BLaER1 treated with 17β-estradiol and CSF1 and Interleukin-3, amounts not matched to agents 10 nM and 100 nM (cell line): ENCODE measurements at regions not wholly inside any gene's neighbourhood (a gene's known extent, or its start where the extent isn't known, plus 50 kb on each side); places are given as distances from the start of the nearest gene placed in this dataset.

Experiments used
- H3K27ac ChIP-seq, 11 experiments: shearing (Covaris generic); formaldehyde crosslinking; 2 replicates each; pipeline ENCODE4 v1.8.1; 2022
- H3K27me3 ChIP-seq, 11 experiments: shearing (Covaris generic); formaldehyde crosslinking; 2 replicates each; pipeline ENCODE4 v1.8.1; 2022
- H3K36me3 ChIP-seq, 11 experiments: shearing (Covaris generic); formaldehyde crosslinking; 2 replicates each; pipeline ENCODE4 v1.8.1; 2022
- H3K4me1 ChIP-seq, 10 experiments: shearing (Covaris generic); formaldehyde crosslinking; 2 replicates each; pipeline ENCODE4 v1.8.1; 2022
- H3K4me2 ChIP-seq, 11 experiments: shearing (Covaris generic); formaldehyde crosslinking; 2 replicates each; pipeline ENCODE4 v1.8.1; 2022
- H3K4me3 ChIP-seq, 10 experiments: shearing (Covaris generic); formaldehyde crosslinking; 2 replicates each; pipeline ENCODE4 v1.8.1; 2022
- H3K9ac ChIP-seq, 11 experiments: shearing (Covaris generic); formaldehyde crosslinking; 2 replicates each; pipeline ENCODE4 v1.8.1; 2022
- H3K9me3 ChIP-seq, 11 experiments: shearing (Covaris generic); formaldehyde crosslinking; replicated peaks in 1 of 11; 2 replicates each; pipeline ENCODE4 v1.8.1; 2022
- H4K20me1 ChIP-seq, 11 experiments: shearing (Covaris generic); formaldehyde crosslinking; 2 replicates each; pipeline ENCODE4 v1.8.1; 2022
- Cebpa-rat ChIP-seq, 11 experiments: shearing (Covaris generic); IDR thresholded peaks; 2 replicates each; pipeline ENCODE4 v1.8.1; 2022

DNA sequence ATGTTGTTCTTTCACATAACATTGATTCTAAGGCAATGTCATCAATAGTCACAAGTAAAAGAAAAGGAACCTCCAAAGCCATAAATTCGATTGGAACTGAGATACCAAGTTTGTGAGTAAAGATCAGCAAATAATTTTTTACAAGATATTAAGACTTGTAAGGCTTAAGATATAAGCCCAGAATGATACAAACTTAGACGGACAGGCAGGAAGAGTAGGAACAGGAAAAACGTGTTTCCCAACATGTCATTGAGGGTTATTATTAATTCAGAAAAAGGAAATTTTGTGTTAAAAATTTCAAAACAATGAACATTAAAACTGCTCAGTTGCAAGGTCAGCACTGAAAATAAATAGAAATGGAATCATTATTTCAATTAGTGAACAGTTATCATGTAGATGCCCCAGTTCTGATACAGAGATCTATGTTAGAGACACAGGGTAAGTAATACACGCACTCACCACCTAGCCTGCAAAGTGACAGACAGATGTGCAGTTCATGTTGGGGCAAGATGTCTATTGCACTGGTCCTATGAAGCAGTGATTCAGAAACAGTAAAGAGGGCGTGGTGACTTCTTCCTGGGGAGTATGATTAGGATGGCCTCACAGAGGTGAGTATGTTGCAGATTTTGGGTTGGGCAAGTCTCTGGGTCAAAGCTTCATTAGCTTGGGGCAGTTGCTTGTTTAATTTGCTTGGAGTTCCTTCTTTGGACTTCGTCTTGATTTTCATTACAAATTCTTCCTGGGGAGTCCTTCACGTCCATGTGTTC, 284.4 kb downstream of the SETD4 start:
- Histone ChIP-seq H3K9ac (no peak overlapping the region), H3K4me3 (no peak overlapping the region), H3K27me3 (no peaks in the 10 kb centered on the region), H3K36me3 (no peaks in the 10 kb centered on the region), H3K4me2 (no peak overlapping the region), H4K20me1 (no peaks in the 10 kb centered on the region), H3K4me1 (peaks cover 16 to 19% (median 17%) of the 10 kb centered on the region in 10 experiments), H3K9me3 (peaks cover 0 to 17% (median 11%) of the 10 kb centered on the region in 11 experiments; a peak in 14 of 22 replicates), H3K27ac (no peak overlapping the region)
- no peak for TF ChIP-seq Cebpa-rat (IDR thresholded peaks at IDR 0.05)

- no peaks in the 10 kb centered on the region for H4K20me1 ChIP-seq
- H3K27me3 ChIP-seq: no peaks in the 10 kb centered on the region
- 0 out of 22 replicates have a peak, but pooled peaks cover 0 to 5% (median 0%) of the 10 kb centered on the region in 11 experiments for H3K9me3 ChIP-seq
- no peak overlapping the region for H3K27ac ChIP-seq
- no peak overlapping the region for H3K4me3 ChIP-seq
- TF ChIP-seq Cebpa-rat (IDR thresholded peaks at IDR 0.05): no peak
- H3K4me2 ChIP-seq: no peak overlapping the region
- no peaks in the 10 kb centered on the region for H3K36me3 ChIP-seq
- no peaks in the 10 kb centered on the region for H3K4me1 ChIP-seq
- H3K9ac ChIP-seq: no peak overlapping the region
Measured at GRCh38 chr21:35770101-35770945, 290.0 kb downstream of the SETD4 start.

DNA sequence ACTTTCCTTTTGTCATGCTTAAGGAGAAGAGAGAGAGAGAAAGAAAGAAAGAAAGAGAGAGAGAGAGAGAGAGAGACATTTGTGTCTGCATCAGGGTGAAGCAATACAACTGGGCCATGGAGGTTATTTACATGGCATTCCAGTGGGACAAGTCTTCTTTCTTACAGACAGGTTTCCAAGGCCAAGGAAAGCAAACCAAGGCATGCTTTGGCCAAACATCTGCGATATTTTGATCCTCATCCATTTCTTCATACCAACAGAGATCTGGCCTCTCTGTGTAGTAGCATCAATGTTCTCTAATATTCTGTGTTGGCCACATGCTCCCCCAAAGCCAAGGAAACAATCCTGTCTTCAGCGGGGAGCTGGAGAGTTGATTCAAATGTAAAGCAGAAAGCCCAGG, 292.1 kb downstream of the SETD4 start:
- no peak for TF ChIP-seq Cebpa-rat (IDR thresholded peaks at IDR 0.05)
- no peaks in the 10 kb centered on the region for H3K36me3 ChIP-seq
- no peak overlapping the region for H3K4me2 ChIP-seq
- H3K4me3 ChIP-seq: no peak overlapping the region
- no peaks in the 10 kb centered on the region for H3K27me3 ChIP-seq
- no peak overlapping the region for H3K27ac ChIP-seq
- H3K9ac ChIP-seq: no peak overlapping the region
- no peaks in the 10 kb centered on the region for H4K20me1 ChIP-seq
- H3K4me1 ChIP-seq: no peaks in the 10 kb centered on the region
- H3K9me3 ChIP-seq: peaks cover 8 to 20% (median 15%) of the 10 kb centered on the region in 11 experiments; a peak in 18 of 22 replicates

DNA sequence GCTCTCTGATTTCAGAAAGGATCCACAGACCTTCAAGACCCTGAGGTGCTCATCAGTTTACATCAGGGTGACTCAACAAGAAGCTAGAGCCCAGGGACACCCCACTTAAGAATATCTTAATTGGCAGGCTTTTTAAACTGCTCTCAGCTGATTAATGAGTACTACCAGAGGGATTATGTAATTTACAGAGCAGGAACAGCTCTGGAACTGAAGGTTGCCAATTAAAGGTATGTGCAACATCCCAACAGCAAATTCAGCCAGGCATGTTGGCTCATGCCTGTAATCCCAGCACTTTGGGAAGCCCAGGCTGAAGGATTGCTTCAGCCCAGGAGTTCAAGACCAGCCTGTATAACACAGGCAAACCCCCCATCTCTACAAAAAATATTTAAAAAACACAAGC, 295.7 kb downstream of the SETD4 start:
- Histone ChIP-seq H3K4me3 (no peak overlapping the region), H3K27ac (no peak overlapping the region), H3K4me2 (no peak overlapping the region), H3K9me3 (peaks cover 8 to 20% (median 15%) of the 10 kb centered on the region in 11 experiments; a peak in 18 of 22 replicates), H3K4me1 (no peaks in the 10 kb centered on the region), H3K36me3 (no peaks in the 10 kb centered on the region), H4K20me1 (no peaks in the 10 kb centered on the region), H3K9ac (no peak overlapping the region), H3K27me3 (no peaks in the 10 kb centered on the region)
- TF ChIP-seq Cebpa-rat (IDR thresholded peaks at IDR 0.05): no peak

DNA sequence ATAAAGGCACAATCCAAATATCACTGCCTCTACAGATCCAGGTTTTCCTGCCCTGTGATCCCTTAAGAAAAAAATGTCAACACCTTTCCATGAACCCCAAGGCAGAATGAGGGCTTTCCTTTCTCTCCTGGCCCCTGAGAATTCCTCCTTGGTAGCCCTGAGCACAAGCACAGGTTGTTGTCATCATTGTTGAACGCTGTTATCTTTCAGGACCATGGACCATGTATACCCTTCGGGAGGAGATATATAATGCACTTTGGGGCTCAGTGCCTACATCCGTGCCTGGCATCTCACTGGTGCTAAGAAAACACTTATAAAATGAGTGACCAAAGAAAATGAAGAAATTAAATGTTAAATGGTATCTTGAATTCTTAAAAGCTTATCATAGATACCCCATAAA, 296.2 kb downstream of the SETD4 start:
- Histone ChIP-seq H3K27me3 (no peaks in the 10 kb centered on the region), H3K9me3 (peaks cover 8 to 20% (median 15%) of the 10 kb centered on the region in 11 experiments; a peak in 18 of 22 replicates), H3K4me2 (no peak overlapping the region), H3K4me3 (no peak overlapping the region), H3K36me3 (no peaks in the 10 kb centered on the region), H3K9ac (no peak overlapping the region), H4K20me1 (no peaks in the 10 kb centered on the region), H3K4me1 (no peaks in the 10 kb centered on the region), H3K27ac (no peak overlapping the region)
- no peak for TF ChIP-seq Cebpa-rat (IDR thresholded peaks at IDR 0.05)

DNA sequence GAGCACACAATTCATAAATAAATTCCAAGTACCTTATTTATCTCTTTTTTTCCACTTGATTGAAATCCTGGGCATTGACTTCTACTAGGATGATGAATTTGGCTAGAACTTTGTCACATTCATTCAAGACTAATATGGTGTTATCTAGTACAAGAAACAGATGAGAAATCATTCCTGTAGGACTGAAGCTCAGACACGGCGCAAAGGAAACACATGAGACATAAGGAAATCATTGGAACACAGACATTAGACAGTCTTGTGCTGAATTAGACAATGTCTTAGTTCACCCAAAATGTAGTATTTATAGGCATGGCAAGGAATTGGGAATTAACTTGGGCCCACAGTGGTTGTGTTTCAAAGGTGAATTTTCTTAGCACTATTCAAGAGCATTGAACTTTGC, 305.7 kb downstream of the SETD4 start:
- H3K36me3 ChIP-seq: no peaks in the 10 kb centered on the region
- no peaks in the 10 kb centered on the region for H4K20me1 ChIP-seq
- no peak overlapping the region for H3K9ac ChIP-seq
- peaks cover 0 to 12% (median 8%) of the 10 kb centered on the region in 11 experiments; a peak in 14 of 22 replicates for H3K9me3 ChIP-seq
- H3K4me1 ChIP-seq: no peaks in the 10 kb centered on the region
- H3K4me3 ChIP-seq: no peak overlapping the region
- no peaks in the 10 kb centered on the region for H3K27me3 ChIP-seq
- no peak for TF ChIP-seq Cebpa-rat (IDR thresholded peaks at IDR 0.05)
- no peak overlapping the region for H3K4me2 ChIP-seq
- H3K27ac ChIP-seq: no peak overlapping the region

GRCh38 chr21:35753308-35753707, 307.0 kb downstream of the SETD4 start:
- peaks cover 0 to 15% (median 8%) of the 10 kb centered on the region in 11 experiments; a peak in 14 of 22 replicates for H3K9me3 ChIP-seq
- no peak for TF ChIP-seq Cebpa-rat (IDR thresholded peaks at IDR 0.05)
- no peak overlapping the region for H3K4me3 ChIP-seq
- H4K20me1 ChIP-seq: no peaks in the 10 kb centered on the region
- H3K36me3 ChIP-seq: no peaks in the 10 kb centered on the region
- no peak overlapping the region for H3K27ac ChIP-seq
- H3K4me1 ChIP-seq: peaks cover 0 to 8% (median 0%) of the 10 kb centered on the region in 10 experiments; a peak in 5 of 20 replicates
- H3K27me3 ChIP-seq: no peaks in the 10 kb centered on the region
- H3K9ac ChIP-seq: no peak overlapping the region
- H3K4me2 ChIP-seq: no peak overlapping the region

DNA sequence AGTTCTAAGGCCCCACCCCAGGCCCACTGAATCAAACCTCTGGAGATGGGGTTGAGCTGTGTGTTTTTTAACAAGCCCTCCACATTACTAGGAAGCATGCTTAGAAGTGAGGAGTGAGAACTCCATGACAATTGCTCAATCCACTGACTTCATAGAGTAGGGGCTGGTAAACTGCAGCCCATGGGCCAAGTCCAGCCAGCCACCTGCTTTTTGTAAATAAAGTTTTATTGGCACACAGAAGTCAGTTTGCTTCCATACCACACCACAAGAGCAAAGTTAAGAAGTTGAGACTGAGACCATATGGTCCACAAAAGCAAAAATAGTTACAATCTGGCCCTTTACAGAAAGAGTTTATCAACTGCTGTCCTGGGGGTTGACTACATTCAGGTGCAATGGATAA, 309.2 kb downstream of the SETD4 start:
- TF ChIP-seq Cebpa-rat (IDR thresholded peaks at IDR 0.05): no peak
- peaks cover 0 to 15% (median 8%) of the 10 kb centered on the region in 11 experiments; a peak in 14 of 22 replicates for H3K9me3 ChIP-seq

DNA sequence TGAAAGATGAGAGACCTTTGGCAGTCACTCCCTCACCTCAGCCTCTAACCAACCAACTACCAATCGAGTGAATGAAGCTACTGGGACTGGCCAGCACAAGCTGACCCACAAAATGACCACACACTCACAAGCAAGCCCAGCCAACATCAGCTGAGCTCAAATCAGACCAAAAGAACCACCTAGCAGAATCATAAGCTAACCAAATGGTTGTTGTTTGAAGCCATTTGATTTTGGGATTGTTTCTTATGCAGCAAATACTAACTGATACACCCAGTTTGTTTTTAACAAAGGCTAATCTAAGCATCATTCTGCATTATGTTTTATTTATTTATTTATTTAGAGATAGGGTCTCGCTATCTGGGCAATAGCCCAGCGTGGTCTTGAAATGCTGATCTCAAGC, 310.4 kb downstream of the SETD4 start:
- Histone ChIP-seq H3K4me2 (no peak overlapping the region), H3K36me3 (no peaks in the 10 kb centered on the region), H3K27ac (no peak overlapping the region), H3K4me1 (peaks cover 0 to 15% (median 0%) of the 10 kb centered on the region in 10 experiments; a peak in 5 of 20 replicates), H3K9ac (no peak overlapping the region), H3K9me3 (peaks cover 0 to 15% (median 8%) of the 10 kb centered on the region in 11 experiments; a peak in 14 of 22 replicates), H3K27me3 (no peaks in the 10 kb centered on the region), H4K20me1 (no peaks in the 10 kb centered on the region), H3K4me3 (no peak overlapping the region)
- no peak for TF ChIP-seq Cebpa-rat (IDR thresholded peaks at IDR 0.05)

More for the DNA sequence above, 309.2 kb downstream of the SETD4 start:
- Histone ChIP-seq H3K4me2 (no peak overlapping the region), H3K4me1 (peaks cover 0 to 11% (median 0%) of the 10 kb centered on the region in 10 experiments; a peak in 5 of 20 replicates), H3K27me3 (no peaks in the 10 kb centered on the region), H3K9ac (no peak overlapping the region), H3K36me3 (no peaks in the 10 kb centered on the region), H3K27ac (no peak overlapping the region), H4K20me1 (no peaks in the 10 kb centered on the region), H3K4me3 (no peak overlapping the region)
